GM19328 (cell line): ENCODE measurements at regions not wholly inside any gene's neighbourhood (a gene's known extent, or its start where the extent isn't known, plus 50 kb on each side); places are given as distances from the start of the nearest gene placed in this dataset.

Experiments
- ATAC-seq: cut with Tn5 transposase; IDR thresholded peaks from one replicate; pipeline ENCODE4 v1.9.1; 2021; ENCODE audit warnings: mild to moderate bottlenecking, moderate library complexity; ENCODE audit not compliant: unreplicated experiment

GRCh38 chr2:201968050-201968449, 65.6 kb upstream of the FZD7 start:
- ATAC-seq: no peak

DNA sequence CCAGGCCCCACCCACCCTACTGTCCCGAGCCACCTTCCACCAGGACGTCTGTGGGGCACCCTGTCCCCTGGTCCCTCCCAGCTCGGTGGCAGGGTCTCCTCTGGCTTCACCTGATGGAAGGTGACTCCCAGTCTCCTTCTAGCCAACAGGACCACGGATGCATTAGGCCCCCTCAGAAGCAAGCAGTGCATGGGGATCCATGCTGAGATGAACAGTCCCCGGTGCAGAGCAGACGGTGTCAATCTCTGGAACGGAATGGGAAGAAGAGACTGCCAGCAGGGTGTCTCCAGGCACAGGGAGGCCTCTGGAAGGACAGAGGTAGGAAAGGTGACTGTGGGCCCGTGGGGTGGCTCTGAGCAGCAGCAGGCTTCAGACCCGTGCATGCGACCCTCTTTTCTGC, 65.2 kb upstream of the FZD7 start:
- ATAC-seq: no peak

DNA sequence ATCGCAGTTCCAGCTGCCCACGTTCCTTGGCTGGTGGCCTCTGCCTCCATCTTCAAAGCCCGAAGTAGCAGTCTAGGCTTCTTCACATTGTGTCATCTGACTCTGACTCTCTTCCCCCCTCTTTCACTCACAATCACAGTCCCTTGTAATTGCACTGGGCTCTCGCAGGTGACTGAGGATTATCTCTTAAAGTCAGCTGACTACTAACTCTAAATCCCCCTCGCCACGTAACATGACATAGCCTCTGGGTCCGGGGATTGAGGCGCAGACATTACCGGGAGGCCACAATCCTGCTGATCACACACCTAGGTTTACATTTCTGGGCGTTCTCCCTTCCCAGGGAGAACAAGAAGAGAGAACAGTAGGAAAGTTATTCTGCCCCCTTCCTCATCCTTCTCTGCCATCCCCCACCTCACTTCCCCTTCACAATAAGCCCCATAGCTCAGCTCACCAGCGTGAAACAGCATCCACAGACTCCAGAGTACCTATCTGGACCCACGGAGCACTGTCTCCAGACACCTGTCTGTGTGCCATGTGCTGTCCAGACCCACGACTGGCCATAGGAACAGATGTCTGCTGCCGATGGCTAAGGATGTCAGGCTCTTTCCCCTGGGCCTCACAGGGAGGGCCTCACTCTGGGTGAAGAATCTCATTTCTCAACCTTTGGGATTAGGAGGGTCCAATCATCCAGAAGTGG, 64.3 kb upstream of the FZD7 start:
- ATAC-seq: no peak

DNA sequence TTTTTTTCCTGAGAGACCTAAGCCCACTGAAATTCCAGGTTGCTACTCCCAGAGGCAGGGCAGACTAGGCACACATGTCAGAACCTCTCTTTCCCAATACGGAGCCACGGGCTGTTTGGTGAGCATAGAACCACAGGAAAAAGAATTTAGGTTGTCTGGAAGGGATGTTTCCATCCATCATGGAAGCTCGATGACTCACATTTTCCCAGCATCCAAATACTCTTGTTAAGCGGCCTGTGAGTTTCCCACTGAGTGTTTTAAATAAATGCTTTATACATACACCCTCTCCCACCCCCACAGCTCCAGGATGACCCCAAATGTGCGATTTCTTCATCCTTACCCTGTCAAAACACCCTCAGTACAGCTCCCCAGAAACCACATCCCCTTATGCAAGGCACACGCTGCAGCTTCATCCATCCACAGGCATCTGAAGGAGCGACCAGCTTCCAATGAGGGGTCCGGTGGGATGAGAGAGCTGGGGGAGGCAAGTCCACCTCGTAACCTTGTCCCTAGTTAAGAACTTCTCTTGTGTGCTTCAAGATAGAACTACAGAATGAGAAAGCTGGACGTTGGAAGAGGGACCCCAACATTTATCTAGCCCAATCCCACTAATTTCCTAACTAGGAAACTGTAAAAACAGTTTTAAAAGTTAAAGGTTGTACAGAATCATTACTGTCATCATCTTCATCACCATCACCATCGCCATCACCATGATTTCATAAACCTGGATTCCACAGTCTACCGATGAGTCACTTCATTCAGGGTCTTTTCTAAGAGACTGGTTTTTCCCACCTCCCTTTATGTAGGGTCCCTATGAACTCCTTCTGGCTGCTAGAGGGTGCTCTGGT, 63.5 kb upstream of the FZD7 start:
- no peak for ATAC-seq

DNA sequence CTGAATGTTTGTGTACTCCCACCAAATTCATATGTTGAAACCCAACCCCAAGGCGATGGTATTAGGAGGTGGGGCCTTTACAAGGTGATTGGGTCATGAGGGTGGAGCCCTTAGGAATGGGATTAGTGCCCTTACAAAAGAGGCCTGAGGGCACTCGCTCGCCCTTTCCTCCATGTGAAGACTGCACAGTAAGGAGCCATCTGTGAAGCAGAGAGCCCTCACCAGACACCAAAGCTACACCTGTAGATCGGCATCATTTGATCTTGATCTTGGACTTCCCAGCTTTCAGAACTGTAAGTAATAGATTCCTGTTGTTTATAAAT, 62.9 kb upstream of the FZD7 start:
- ATAC-seq: no peak

- no peak for ATAC-seq
Observed at GRCh38 chr2:201971531-201972228, 62.0 kb upstream of the FZD7 start.

GRCh38 chr2:201972621-201973255, 60.9 kb upstream of the FZD7 start:
- no peak for ATAC-seq

DNA sequence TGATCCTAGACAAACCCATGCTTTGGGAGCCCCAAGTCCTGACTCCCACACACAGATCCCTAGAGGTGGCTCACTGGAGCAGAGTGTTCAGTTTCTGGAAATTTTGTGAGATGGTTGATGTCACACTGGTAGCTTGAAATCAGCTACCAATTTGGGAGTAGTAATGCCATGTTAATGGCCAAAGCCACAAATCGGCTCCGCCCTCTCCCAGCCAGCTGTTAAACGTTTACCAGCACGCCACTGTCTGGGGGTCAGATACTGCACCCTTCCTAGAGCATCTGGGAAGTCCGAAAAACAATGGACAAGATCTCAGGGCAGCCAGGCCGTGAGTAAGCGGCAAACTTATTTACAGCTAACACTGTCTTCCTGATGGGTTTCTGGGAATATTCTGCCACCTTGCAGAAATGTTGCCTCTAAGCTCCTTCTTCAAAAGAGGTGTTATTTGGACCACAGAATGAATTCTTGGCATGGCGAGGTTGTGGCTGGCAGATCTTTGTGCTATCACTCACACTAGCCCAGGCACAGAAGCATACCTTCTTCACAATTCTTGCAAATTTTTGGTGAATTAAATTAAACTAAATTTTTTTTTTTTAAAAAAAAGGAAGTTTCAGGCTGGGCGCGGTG, 60.2 kb upstream of the FZD7 start:
- ATAC-seq: no peak

- no peak for ATAC-seq
Observed at GRCh38 chr2:201974171-201975100, 59.2 kb upstream of the FZD7 start.

- no peak for ATAC-seq
Observed at GRCh38 chr2:201975434-201975833, 58.2 kb upstream of the FZD7 start.

GRCh38 chr2:201975964-201976612, 57.6 kb upstream of the FZD7 start:
- no peak for ATAC-seq

GRCh38 chr2:201977651-201978050, 56.0 kb upstream of the FZD7 start:
- ATAC-seq: no peak

- no peak for ATAC-seq
Observed at GRCh38 chr2:201978333-201978732, 55.3 kb upstream of the FZD7 start.

DNA sequence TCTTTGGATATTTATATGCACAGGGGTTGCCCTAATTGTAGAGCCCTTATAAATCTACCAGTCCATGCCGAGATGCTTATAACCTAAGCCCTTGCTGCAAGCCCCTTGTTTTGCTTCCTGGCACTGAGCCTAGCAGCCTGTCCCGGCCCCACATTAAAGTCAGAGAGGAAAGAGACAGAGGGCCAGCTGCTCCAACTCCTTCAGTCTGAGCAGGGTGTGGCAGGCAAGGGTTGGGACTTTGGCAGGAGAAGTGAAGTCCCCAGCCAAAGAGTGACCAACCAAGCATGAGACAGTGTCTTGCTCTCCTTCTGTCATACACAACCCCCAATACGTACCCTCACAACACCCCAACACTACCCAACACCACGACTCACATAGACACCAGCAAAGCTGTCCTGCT, 54.7 kb upstream of the FZD7 start:
- ATAC-seq: no peak

DNA sequence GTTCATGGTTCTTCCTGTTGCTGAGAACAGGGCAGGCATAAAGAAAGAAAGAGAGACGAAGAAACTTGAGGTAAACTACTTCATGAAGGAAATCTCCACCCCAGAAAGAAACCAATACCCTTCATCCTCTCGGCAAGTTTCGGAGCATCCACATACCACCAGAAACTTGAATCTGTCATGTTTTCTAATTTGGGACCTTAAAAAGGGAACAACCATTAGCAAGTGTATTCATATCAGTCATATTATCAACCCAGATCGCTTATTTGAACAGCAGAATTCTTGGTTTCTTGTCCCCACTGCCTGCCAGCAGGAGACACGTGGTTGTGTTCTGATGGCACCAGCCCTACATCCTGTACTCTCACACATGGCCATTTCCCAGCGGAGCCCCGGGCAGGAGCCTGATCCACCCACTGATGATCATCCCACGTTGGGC, 53.2 kb upstream of the FZD7 start:
- peak; percentile 45 for ATAC-seq

DNA sequence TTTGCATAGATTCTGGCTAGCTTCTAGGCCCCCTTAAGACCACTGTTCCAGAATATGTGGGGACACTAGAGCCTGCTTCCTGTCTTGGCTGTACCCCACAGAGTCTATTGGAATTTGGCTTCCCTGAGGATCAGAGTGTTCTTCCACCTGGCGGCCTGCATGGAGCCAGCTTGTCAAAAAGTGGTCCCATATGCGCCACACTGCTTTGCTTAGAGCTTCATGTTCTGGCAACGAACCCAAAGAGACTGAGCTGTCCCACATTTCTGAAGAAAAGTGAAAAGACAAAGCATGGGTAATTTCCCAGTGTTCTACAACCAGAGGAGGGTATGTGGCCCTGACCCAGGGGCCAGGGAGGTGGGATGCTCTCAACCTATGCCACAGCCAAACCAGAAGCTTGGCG, 52.7 kb upstream of the FZD7 start:
- no peak for ATAC-seq

- ATAC-seq: no peak
Observed at GRCh38 chr2:201983174-201983573, 50.5 kb upstream of the FZD7 start.

- ATAC-seq: no peak
Observed at GRCh38 chr2:201983800-201984199, 49.9 kb upstream of the FZD7 start.
